Fibroblast of the aortic adventitia (primary cell): ENCODE measurements at regions not wholly inside any gene's neighbourhood (a gene's known extent, or its start where the extent isn't known, plus 50 kb on each side); places are given as distances from the start of the nearest gene placed in this dataset.
A peak's percentile ranks its signal among the peaks of the same experiment; 100 is the strongest.

ENCODE experiments used
- DNase-seq: peaks from one replicate; pipeline ENCODE4 v3.0.0-alpha.2; 2010; ENCODE audit warnings: low read depth
- H3K4me3 ChIP-seq: 2 replicates; pipeline ENCODE4 v1.5.1; 2011; ENCODE audit warnings: low read depth, mild to moderate bottlenecking, control low read depth, low read length, moderate library complexity
- TF ChIP-seq, protein P1 (sequence below): IDR thresholded peaks from 2 replicates; pipeline ENCODE4 v1.5.1; 2011; ENCODE audit warnings: mild to moderate bottlenecking, low read length, control low read depth, inconsistent platforms; ENCODE audit not compliant: insufficient read depth

DNA sequence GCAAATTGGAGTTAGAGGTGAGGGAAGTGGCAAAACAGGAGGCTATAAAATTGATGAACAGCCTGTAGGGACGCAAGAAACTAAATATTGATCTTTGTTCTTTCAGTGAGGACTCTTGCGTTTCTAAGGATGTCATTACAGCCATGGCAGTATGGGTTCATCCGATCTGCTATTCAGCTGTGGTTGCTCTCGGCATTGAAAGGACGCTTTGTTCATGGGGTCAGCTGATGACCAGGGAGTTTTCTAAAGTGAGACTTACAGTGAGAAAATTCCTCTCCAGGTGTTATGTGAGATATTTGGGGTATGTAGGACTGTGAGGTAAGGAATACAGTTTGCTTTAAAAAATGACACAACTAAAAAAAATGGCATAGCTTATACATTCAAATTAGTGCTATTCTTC is 52.7 kb upstream of the PELI1 start:
- no peak for DNase-seq
- TF ChIP-seq, protein P1, sequence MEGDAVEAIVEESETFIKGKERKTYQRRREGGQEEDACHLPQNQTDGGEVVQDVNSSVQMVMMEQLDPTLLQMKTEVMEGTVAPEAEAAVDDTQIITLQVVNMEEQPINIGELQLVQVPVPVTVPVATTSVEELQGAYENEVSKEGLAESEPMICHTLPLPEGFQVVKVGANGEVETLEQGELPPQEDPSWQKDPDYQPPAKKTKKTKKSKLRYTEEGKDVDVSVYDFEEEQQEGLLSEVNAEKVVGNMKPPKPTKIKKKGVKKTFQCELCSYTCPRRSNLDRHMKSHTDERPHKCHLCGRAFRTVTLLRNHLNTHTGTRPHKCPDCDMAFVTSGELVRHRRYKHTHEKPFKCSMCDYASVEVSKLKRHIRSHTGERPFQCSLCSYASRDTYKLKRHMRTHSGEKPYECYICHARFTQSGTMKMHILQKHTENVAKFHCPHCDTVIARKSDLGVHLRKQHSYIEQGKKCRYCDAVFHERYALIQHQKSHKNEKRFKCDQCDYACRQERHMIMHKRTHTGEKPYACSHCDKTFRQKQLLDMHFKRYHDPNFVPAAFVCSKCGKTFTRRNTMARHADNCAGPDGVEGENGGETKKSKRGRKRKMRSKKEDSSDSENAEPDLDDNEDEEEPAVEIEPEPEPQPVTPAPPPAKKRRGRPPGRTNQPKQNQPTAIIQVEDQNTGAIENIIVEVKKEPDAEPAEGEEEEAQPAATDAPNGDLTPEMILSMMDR: no peak
- no peak overlapping the region for H3K4me3 ChIP-seq

- TF ChIP-seq, protein P1: no peak
- H3K4me3 ChIP-seq: no peak overlapping the region
- DNase-seq: peak; percentile 60
Observed at GRCh38 chr2:64201151-64201550, 56.9 kb upstream of the PELI1 start.

DNA sequence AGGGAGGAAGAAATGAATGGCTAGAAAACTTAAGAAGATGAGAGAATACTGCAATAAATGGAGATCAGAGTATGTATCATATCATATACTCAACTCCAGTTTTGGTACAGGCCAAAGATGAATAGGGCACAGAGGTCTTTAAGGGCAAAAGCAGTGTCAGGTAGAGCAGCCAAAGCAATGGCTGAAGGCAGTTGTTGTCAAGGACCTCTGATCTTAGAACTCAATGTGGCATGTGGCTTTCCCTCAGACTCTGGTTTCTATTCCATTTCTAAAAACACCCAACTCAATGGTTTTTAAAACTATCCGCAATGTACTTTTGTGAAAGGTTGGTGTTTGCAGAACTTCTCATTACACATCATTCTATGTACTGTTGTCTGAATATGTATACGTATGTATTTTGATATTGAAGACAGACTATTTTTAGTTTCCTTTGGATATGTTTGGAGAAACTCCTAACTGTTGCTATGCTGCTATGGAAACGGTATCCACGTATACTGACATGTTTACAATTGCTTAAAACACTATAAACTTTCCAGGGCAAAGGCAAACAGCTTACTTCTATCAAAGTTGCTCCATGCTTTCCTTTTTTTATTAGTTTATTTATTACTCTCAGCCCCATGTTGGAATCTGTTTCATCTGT is 58.1 kb upstream of the PELI1 start:
- DNase-seq: peak; percentile 7
- H3K4me3 ChIP-seq: no peak overlapping the region
- TF ChIP-seq, protein P1: no peak

DNA sequence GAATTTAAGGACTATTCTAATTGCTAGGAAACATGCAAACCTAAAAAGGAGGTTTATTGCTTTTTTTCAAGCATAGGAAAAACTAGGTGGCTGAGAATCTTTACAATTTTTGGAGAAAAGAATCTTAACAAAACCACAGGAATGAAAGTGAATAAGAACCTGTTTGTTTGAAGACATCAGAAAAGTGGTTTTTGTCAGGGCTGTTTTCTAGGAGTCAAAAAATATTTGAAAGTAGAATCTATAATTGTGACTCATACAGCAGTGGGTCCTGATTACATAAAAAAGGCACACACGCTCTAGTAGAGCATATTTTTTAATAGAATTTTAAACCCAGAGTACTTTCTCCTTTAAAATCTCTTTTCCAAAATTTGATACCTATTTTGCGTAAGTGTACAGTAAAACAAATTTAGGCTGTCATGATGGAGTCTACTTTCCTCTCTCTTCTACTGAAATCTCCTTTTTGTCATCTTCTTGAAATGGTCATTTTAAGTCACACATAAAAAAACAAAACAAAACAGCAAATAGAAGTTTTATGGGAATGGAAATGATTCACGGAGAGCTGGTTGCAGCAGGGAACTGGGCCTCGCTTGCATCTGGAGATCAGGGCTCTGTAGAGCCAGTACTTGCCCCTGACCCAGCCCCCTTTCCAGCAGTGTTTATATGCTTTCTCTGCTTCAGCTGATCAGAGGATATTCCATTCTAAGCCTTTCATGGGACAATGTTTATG is 59.1 kb upstream of the PELI1 start:
- DNase-seq: peak; percentile 36
- no peak overlapping the region for H3K4me3 ChIP-seq
- TF ChIP-seq, protein P1: no peak

DNA sequence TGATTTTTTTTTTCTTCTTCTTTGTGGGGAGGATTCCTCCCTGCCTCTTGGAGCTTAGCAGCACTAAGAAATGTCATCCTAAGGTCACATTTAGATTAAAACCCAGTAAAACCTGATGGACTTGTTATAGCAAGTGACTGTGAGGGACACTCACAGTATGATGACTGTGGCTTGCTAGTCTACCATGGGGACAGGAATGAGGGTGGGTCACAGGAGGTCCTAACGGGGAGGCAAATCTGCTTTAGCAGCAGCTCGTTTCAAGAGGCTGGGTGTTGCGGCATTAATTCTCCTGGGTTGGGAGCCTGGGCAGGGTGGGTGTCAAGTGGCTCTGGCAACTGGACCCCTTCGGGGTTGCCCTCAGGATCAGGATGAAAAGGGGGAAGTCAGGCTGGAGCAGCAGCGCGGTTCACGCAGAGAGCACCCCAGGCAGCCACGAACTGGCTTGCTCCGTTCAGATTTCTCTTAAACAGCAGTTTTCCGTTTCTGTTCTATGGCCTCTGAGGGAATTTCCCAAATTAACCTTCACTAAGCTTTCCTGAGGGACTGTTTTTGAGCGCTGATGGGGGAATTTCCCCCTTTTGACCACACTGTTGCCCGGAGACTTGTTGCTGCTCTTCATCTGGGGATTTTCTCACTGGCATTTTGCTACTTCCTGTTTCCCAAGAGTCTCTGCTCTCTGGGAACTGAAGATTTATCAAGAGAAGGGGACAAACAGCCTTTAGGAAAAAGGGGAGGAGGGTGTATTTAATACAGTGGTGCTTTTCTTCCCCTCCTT is 59.8 kb upstream of the PELI1 start:
- peak; percentile 41 for DNase-seq
- TF ChIP-seq, protein P1: no peak
- no peak overlapping the region for H3K4me3 ChIP-seq

- TF ChIP-seq, protein P1: no peak
- DNase-seq: no peak
- H3K4me3 ChIP-seq: no peak overlapping the region
Observed at GRCh38 chr2:64204703-64205102, 60.5 kb upstream of the PELI1 start.
